HG02938 (cell line): ENCODE measurements at regions not wholly inside any gene's neighbourhood (a gene's known extent, or its start where the extent isn't known, plus 50 kb on each side); places are given as distances from the start of the nearest gene placed in this dataset.

ENCODE experiments used
- ATAC-seq: cut with Tn5 transposase; IDR thresholded peaks from one replicate; pipeline ENCODE4 v1.9.1; 2021; ENCODE audit warnings: mild to moderate bottlenecking, moderate library complexity; ENCODE audit not compliant: unreplicated experiment

- ATAC-seq, result no peak
These were observed 55.6 kb upstream of the BCL2L14 start for GRCh38 chr12:12015073-12015685.

- no peak for ATAC-seq
These were observed 54.2 kb upstream of the BCL2L14 start for GRCh38 chr12:12016284-12017100.

- no peak for ATAC-seq
These were observed 53.6 kb upstream of the BCL2L14 start for GRCh38 chr12:12017135-12017581.

GRCh38 chr12:12017798-12018197, 52.9 kb upstream of the BCL2L14 start:
- ATAC-seq, result no peak

- no peak for ATAC-seq
These were observed 52.3 kb upstream of the BCL2L14 start for GRCh38 chr12:12018454-12018853.

GRCh38 chr12:12019881-12020280, 50.9 kb upstream of the BCL2L14 start:
- ATAC-seq, result no peak

- ATAC-seq, result no peak
These were observed 50.0 kb upstream of the BCL2L14 start for GRCh38 chr12:12020762-12021161.
